GM12865 (cell line): ENCODE measurements at regions not wholly inside any gene's neighbourhood (a gene's known extent, or its start where the extent isn't known, plus 50 kb on each side); places are given as distances from the start of the nearest gene placed in this dataset.
A peak's percentile ranks its signal among the peaks of the same experiment; 100 is the strongest.

ENCODE experiments used
- DNase-seq: peaks from one replicate; pipeline ENCODE4 v3.0.0; 2010; ENCODE audit warnings: low read depth
- H3K4me3 ChIP-seq: 2 replicates; pipeline ENCODE4 v1.5.1; 2011; ENCODE audit warnings: mild to moderate bottlenecking, low read depth, low read length, control low read depth
- CTCF ChIP-seq: IDR thresholded peaks from 2 replicates; pipeline ENCODE4 v1.5.1; 2011; ENCODE audit warnings: low read length, control low read depth, low read depth, inconsistent platforms; ENCODE audit not compliant: insufficient read depth; ENCODE audit errors: missing control alignments

- DNase-seq = no peak
- no peak for TF ChIP-seq CTCF
- no peak overlapping the region for H3K4me3 ChIP-seq
Observed at GRCh38 chr13:88866195-88866594, 1195.0 kb downstream of the SLITRK5 start.

GRCh38 chr13:88883741-88884140, 1212.6 kb downstream of the SLITRK5 start:
- TF ChIP-seq CTCF = no peak
- no peak overlapping the region for H3K4me3 ChIP-seq

GRCh38 chr13:88887045-88887662, 1216.0 kb downstream of the SLITRK5 start:
- peak; percentile 6 for TF ChIP-seq CTCF
- peak; percentile 5 for DNase-seq
- H3K4me3 ChIP-seq = no peak overlapping the region

More at GRCh38 chr13:88883741-88884140, 1212.6 kb downstream of the SLITRK5 start:
- DNase-seq = no peak

- no peak overlapping the region for H3K4me3 ChIP-seq
- no peak for DNase-seq
- no peak for TF ChIP-seq CTCF
Observed at GRCh38 chr13:88895261-88895941, 1224.2 kb downstream of the SLITRK5 start.

- no peak for DNase-seq
- H3K4me3 ChIP-seq = no peak overlapping the region
- no peak for TF ChIP-seq CTCF
Observed at GRCh38 chr13:88896466-88896865, 1225.3 kb downstream of the SLITRK5 start.

GRCh38 chr13:88908961-88909441, 1237.8 kb downstream of the SLITRK5 start:
- DNase-seq = no peak
- no peak for TF ChIP-seq CTCF
- H3K4me3 ChIP-seq = no peak overlapping the region
